GM12874 (cell line): ENCODE measurements at regions not wholly inside any gene's neighbourhood (a gene's known extent, or its start where the extent isn't known, plus 50 kb on each side); places are given as distances from the start of the nearest gene placed in this dataset.

ENCODE experiments used
- CTCF ChIP-seq: IDR thresholded peaks from 2 replicates; pipeline ENCODE4 v1.5.1; 2011; ENCODE audit warnings: low read depth, mild to moderate bottlenecking, control low read depth, low read length, moderate library complexity; ENCODE audit not compliant: insufficient read depth

- no peak for TF ChIP-seq CTCF
Observed at GRCh38 chr13:40484101-40484800, 182.2 kb downstream of the FOXO1 start.

DNA sequence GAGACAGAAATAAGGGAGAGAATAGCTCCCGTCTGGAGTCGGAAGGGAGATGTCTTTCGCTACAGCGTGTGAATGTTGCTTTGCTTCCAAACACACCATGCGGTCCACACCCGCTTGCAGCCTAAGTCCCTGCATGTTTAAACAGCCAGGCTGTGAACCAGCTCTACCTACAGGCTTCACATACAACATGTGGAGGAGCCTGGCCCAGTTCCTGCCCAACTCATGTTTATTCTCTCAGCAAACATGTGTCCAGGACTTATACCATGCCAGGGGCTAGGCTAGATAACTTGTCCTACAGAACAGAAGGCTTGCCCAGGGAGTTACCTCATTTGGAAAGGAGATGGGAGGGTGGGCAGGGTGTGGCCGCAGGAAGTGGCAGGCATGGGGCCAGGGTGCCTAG lies 181.5 kb downstream of the FOXO1 start:
- no peak for TF ChIP-seq CTCF

GRCh38 chr13:40485611-40486517 lies 180.6 kb downstream of the FOXO1 start:
- no peak for TF ChIP-seq CTCF

DNA sequence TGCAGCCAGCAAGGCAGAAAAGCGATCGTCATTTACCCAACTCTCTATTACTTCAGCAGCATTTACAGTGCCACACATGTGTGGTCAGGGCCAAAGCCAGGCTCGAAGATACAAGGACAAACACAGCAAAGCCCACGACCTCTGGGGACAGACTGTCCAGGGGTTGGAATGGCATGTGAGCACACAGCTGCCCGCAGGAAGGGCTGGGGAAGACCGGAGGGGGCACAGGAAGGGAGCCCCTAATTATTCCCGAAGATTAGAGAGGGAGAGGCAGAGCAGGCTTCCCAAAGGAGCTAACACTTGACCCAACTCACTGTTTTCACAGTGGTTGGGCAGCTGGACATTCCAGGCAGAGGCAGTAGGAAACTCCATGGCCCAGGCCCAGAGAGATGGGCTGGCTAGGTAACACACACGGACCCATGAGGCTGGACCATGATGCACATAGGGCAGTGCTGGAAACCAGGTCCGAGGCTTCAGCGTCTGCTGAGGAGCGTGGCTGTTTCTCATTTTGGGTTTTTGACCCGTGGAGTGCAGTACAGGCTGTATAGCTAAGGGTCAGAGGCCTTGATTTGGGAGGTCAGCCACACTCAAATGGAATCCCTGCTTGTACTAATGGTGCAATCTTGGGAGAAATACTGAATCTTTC lies 179.8 kb downstream of the FOXO1 start:
- no peak for TF ChIP-seq CTCF

GRCh38 chr13:40488869-40489391 lies 177.5 kb downstream of the FOXO1 start:
- TF ChIP-seq CTCF = no peak

GRCh38 chr13:40490086-40490758 lies 176.2 kb downstream of the FOXO1 start:
- TF ChIP-seq CTCF = no peak
